C4-2B (cell line): ENCODE measurements at regions not wholly inside any gene's neighbourhood (a gene's known extent, or its start where the extent isn't known, plus 50 kb on each side); places are given as distances from the start of the nearest gene placed in this dataset.

Experiments used
- ZFX ChIP-seq: fragments of 450-650 bp; IDR thresholded peaks from 2 replicates; pipeline ENCODE4 v1.6.1; 2017
- TF ChIP-seq, protein P1 (sequence below): fragments of 450-650 bp; conservative IDR thresholded peaks from 2 replicates; pipeline ENCODE4 v1.5.1; 2017; ENCODE audit warnings: mild to moderate bottlenecking

DNA sequence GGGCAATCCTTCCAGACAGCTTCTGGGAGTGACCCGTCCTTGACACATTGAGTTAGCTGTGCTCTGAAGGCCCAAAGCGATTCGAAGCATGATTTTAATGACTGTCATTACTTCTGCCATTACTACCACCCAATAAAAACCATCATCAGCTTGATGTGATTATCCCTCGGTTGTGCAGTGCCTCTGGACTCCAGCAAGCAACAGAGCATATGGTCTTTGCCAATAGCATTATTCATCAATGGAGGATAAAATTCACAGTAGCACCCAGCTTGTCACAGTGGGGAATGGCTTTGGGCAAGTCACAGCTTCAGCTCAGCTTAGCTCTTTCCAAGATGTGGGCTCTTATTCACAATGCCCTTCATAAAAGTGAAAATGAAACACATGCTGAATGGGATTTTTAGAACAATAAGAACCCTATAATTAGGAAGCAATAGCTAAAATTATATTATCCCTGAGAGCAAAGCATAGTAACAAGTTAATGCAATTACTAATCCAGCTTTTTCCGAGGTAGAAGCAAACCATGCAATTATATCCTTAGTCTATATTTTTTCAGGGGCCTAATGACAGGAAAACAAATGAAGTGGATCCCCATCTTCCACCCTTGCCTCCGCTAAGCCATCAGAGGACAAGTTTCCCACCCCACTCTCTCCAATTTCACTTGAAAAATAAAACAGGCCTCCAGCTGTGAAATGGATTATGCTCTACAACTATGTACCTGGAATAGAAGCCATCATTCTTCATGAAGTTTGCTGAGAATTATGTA, 163.0 kb upstream of the EEA1 start:
- TF ChIP-seq, protein P1, sequence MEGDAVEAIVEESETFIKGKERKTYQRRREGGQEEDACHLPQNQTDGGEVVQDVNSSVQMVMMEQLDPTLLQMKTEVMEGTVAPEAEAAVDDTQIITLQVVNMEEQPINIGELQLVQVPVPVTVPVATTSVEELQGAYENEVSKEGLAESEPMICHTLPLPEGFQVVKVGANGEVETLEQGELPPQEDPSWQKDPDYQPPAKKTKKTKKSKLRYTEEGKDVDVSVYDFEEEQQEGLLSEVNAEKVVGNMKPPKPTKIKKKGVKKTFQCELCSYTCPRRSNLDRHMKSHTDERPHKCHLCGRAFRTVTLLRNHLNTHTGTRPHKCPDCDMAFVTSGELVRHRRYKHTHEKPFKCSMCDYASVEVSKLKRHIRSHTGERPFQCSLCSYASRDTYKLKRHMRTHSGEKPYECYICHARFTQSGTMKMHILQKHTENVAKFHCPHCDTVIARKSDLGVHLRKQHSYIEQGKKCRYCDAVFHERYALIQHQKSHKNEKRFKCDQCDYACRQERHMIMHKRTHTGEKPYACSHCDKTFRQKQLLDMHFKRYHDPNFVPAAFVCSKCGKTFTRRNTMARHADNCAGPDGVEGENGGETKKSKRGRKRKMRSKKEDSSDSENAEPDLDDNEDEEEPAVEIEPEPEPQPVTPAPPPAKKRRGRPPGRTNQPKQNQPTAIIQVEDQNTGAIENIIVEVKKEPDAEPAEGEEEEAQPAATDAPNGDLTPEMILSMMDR = no peak
- TF ChIP-seq ZFX = no peak
